ENCODE measurements at regions not wholly inside any gene's neighbourhood (a gene's known extent, or its start where the extent isn't known, plus 50 kb on each side); places are given as distances from the start of the nearest gene placed in this dataset.

DNA sequence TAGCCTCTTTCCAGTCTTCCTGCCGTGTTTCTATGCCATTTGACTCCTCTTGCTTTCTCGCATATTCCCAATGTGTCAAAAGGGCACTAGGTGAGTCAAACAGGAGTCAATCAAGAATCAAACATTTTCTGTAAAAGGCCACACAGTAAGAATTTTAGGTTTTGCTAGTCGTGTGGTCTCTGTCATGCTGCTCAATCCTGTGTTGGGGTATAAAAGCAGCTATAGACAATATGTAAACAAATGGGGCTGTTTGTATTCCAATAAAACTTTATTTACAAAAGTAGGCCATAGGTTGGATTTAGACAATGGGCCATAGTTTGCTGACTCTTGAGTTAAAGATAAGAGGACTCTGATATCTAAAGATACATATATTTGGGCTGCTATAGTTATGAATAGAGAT, 235.4 kb upstream of the BTBD3 start:
- no peak for TF ChIP-seq POLR2A (IDR thresholded peaks at IDR 0.05)
- TF ChIP-seq, protein P1, sequence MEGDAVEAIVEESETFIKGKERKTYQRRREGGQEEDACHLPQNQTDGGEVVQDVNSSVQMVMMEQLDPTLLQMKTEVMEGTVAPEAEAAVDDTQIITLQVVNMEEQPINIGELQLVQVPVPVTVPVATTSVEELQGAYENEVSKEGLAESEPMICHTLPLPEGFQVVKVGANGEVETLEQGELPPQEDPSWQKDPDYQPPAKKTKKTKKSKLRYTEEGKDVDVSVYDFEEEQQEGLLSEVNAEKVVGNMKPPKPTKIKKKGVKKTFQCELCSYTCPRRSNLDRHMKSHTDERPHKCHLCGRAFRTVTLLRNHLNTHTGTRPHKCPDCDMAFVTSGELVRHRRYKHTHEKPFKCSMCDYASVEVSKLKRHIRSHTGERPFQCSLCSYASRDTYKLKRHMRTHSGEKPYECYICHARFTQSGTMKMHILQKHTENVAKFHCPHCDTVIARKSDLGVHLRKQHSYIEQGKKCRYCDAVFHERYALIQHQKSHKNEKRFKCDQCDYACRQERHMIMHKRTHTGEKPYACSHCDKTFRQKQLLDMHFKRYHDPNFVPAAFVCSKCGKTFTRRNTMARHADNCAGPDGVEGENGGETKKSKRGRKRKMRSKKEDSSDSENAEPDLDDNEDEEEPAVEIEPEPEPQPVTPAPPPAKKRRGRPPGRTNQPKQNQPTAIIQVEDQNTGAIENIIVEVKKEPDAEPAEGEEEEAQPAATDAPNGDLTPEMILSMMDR (IDR thresholded peaks at IDR 0.05): no peak
